OCI-LY1 (cell line): ENCODE measurements at regions not wholly inside any gene's neighbourhood (a gene's known extent, or its start where the extent isn't known, plus 50 kb on each side); places are given as distances from the start of the nearest gene placed in this dataset.

ENCODE experiments used
- H2AFZ ChIP-seq: fragments of 200-600 bp; sonication (generic), shearing (Covaris generic); 2 replicates; pipeline ENCODE4 v1.6.0; 2014; ENCODE audit warnings: antibody characterized with exemption, mild to moderate bottlenecking, low read length
- H3F3A ChIP-seq: fragments of 200-600 bp; sonication (generic), shearing (Covaris generic); 2 replicates; pipeline ENCODE4 v1.6.0; 2014; ENCODE audit warnings: mild to moderate bottlenecking, antibody characterized with exemption, low read length, moderate library complexity; ENCODE audit not compliant: insufficient read depth
- H3K27ac ChIP-seq: fragments of 200-600 bp; sonication (generic); 2 replicates; pipeline ENCODE4 v1.5.1; 2014; ENCODE audit warnings: low read length, mixed run types, mild to moderate bottlenecking, low read depth; ENCODE audit not compliant: poor library complexity, severe bottlenecking
- H3K27me3 ChIP-seq: fragments of 200-600 bp; sonication (generic); 2 replicates; pipeline ENCODE4 v1.6.0; 2014; ENCODE audit warnings: antibody characterized with exemption, mild to moderate bottlenecking, low read length, moderate library complexity; ENCODE audit not compliant: insufficient read depth
- H3K36me3 ChIP-seq: fragments of 200-600 bp; sonication (generic); 2 replicates; pipeline ENCODE4 v1.6.1; 2014; ENCODE audit warnings: mild to moderate bottlenecking, antibody characterized with exemption, low read length, moderate library complexity, mixed read lengths; ENCODE audit not compliant: insufficient read depth
- H3K4me1 ChIP-seq: fragments of 200-600 bp; sonication (generic); 2 replicates; pipeline ENCODE4 v1.5.1; 2014; ENCODE audit warnings: mild to moderate bottlenecking, low read length, moderate library complexity; ENCODE audit not compliant: insufficient read depth, severe bottlenecking
- H3K4me2 ChIP-seq: fragments of 200-600 bp; sonication (generic), shearing (Covaris generic); 2 replicates; pipeline ENCODE4 v1.6.1; 2014; ENCODE audit warnings: low read length
- H3K4me3 ChIP-seq: fragments of 200-600 bp; sonication (generic); 2 replicates; pipeline ENCODE4 v1.5.1; 2014; ENCODE audit warnings: low read length, low read depth, mild to moderate bottlenecking, mixed read lengths; ENCODE audit not compliant: poor library complexity, severe bottlenecking
- H3K79me2 ChIP-seq: fragments of 200-600 bp; shearing (Covaris generic); 2 replicates; pipeline ENCODE4 v1.6.1; 2016; ENCODE audit warnings: mixed run types, low read length, mixed read lengths; ENCODE audit not compliant: insufficient read depth
- H3K9ac ChIP-seq: fragments of 200-600 bp; sonication (generic), shearing (Covaris generic); 2 replicates; pipeline ENCODE4 v1.6.1; 2014; ENCODE audit warnings: mild to moderate bottlenecking, low read length, mixed read lengths
- H3K9me2 ChIP-seq: fragments of 200-600 bp; sonication (generic), shearing (Covaris generic); 2 replicates; pipeline ENCODE4 v1.6.1; 2014; ENCODE audit warnings: low read depth, mild to moderate bottlenecking, low read length, mixed read lengths
- H3K9me3 ChIP-seq: fragments of 200-600 bp; shearing (Covaris generic); 2 replicates; pipeline ENCODE4 v1.6.1; 2014; ENCODE audit warnings: low read length, mixed read lengths
- H4K20me1 ChIP-seq: fragments of 200-600 bp; sonication (generic), shearing (Covaris generic); 2 replicates; pipeline ENCODE4 v1.6.0; 2016; ENCODE audit warnings: mild to moderate bottlenecking, low read length; ENCODE audit not compliant: insufficient read depth
- CTCF ChIP-seq: fragments of 200-600 bp; sonication (generic), shearing (Covaris generic); IDR thresholded peaks from 2 replicates; pipeline ENCODE4 v1.5.1; 2017; ENCODE audit warnings: mild to moderate bottlenecking, antibody characterized with exemption, low read length, moderate library complexity, mixed read lengths
- EZH2 ChIP-seq: fragments of 200-600 bp; sonication (generic), shearing (Covaris generic); IDR thresholded peaks from 2 replicates; pipeline ENCODE4 v1.8.0; 2017; ENCODE audit warnings: borderline replicate concordance, mixed run types, mild to moderate bottlenecking, antibody characterized with exemption, low read length, moderate library complexity, mixed read lengths

DNA sequence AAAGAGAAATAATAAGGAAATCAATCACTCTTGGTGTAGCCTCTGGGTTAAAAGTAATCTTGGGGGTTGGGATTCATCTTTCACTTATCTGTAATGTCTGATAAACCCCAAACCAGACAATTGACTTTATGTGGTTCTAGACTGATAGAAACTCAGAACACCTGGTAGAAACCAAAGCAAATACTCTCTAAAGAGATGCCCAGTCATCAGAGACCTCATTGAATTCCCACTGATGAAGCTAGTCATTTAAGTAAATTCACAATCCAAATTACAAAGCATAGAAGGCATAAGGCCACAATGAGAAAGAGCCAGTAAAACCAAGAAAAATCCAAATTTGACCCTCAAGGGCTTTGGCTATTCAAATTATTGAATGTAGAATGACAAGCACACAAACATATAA is 250.6 kb downstream of the MBNL1 start:
- Histone ChIP-seq H3K27me3 (no peaks in the 10 kb centered on the region; the same call in 1 of the 2 replicates), H3K36me3 (no peaks in the 10 kb centered on the region), H2AFZ (no peak overlapping the region), H3K79me2 (no peaks in the 10 kb centered on the region), H4K20me1 (no peaks in the 10 kb centered on the region), H3K9me2 (no peaks in the 10 kb centered on the region), H3K4me1 (no peaks in the 10 kb centered on the region), H3K9ac (no peak overlapping the region), H3K27ac (no peak overlapping the region), H3K4me3 (no peak overlapping the region), H3K4me2 (no peak overlapping the region), H3F3A (no peaks in the 10 kb centered on the region), H3K9me3 (no peaks in the 10 kb centered on the region)
- TF ChIP-seq EZH2 (no peak), CTCF (no peak)

DNA sequence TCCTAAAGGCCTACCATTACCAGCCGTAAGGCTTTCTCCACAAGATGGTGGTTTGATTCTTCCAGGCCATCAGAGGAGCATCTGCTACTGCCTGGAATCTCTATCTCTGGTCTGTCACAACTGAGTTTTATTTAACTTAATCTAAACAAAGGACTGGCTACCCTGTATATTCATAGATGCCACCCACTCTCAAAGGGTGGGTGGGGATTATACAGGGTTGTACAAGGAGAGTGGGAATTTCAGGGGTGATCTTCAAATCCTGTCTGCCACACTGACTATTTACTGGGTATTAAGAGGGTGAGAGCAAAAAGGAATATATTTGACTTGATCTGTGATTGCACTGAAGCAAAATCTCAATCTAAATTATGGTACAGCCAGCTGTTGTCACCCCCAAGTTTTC is 253.3 kb downstream of the MBNL1 start:
- H3K9me2 ChIP-seq, result no peaks in the 10 kb centered on the region
- no peak overlapping the region for H3K9ac ChIP-seq
- no peaks in the 10 kb centered on the region; the same call in 1 of the 2 replicates for H3K27me3 ChIP-seq
- H3K9me3 ChIP-seq, result no peaks in the 10 kb centered on the region
- H3K4me1 ChIP-seq, result no peaks in the 10 kb centered on the region
- H3K4me2 ChIP-seq, result no peak overlapping the region
- no peak overlapping the region for H2AFZ ChIP-seq
- H3K79me2 ChIP-seq, result no peaks in the 10 kb centered on the region
- H3K27ac ChIP-seq, result no peak overlapping the region
- H3F3A ChIP-seq, result no peaks in the 10 kb centered on the region
- no peaks in the 10 kb centered on the region for H3K36me3 ChIP-seq
- no peaks in the 10 kb centered on the region for H4K20me1 ChIP-seq
- TF ChIP-seq CTCF (no peak), EZH2 (no peak)
- no peak overlapping the region for H3K4me3 ChIP-seq

- H3K27me3 ChIP-seq, result no peaks in the 10 kb centered on the region
- no peaks in the 10 kb centered on the region for H3K4me1 ChIP-seq
- H3K9me3 ChIP-seq, result no peaks in the 10 kb centered on the region
- H3K9ac ChIP-seq, result no peak overlapping the region
- peak; percentile 94 for TF ChIP-seq CTCF
- TF ChIP-seq EZH2, result no peak
- no peaks in the 10 kb centered on the region for H3K9me2 ChIP-seq
- no peaks in the 10 kb centered on the region for H3K79me2 ChIP-seq
- no peaks in the 10 kb centered on the region for H4K20me1 ChIP-seq
- H2AFZ ChIP-seq, result no peak overlapping the region
- H3F3A ChIP-seq, result no peaks in the 10 kb centered on the region
- no peak overlapping the region for H3K27ac ChIP-seq
- H3K4me2 ChIP-seq, result no peak overlapping the region
- no peaks in the 10 kb centered on the region for H3K36me3 ChIP-seq
- no peak overlapping the region for H3K4me3 ChIP-seq
These were observed 255.7 kb downstream of the MBNL1 start for GRCh38 chr3:152524198-152525140.
